SK-N-SH (cell line): ENCODE measurements at regions not wholly inside any gene's neighbourhood (a gene's known extent, or its start where the extent isn't known, plus 50 kb on each side); places are given as distances from the start of the nearest gene placed in this dataset.
A peak's percentile ranks its signal among the peaks of the same experiment; 100 is the strongest.

Source experiments
- CTCF ChIA-PET: fragments of 300-600, 350-600 bp; formaldehyde crosslinking; extraction: SDS; loops from one replicate; lab custom pipeline; 2021; lab: Yijun Ruan, JAX
- POLR2A ChIA-PET: fragments of 350-600 bp; sonication (Branson Sonifier 250); formaldehyde crosslinking; extraction: SDS; loops from one replicate; lab custom pipeline; 2020; ENCODE audit warnings: antibody characterized with exemption, inconsistent platforms; lab: Yijun Ruan, JAX
- DNase-seq: peaks from one replicate; pipeline ENCODE4 v3.0.0; 2012
- H2AFZ ChIP-seq: fragments of 200-600 bp; sonication (generic); 2 replicates; pipeline ENCODE4 v1.8.1; 2016; ENCODE audit warnings: antibody characterized with exemption, mild to moderate bottlenecking, low read depth
- H3F3A ChIP-seq: fragments of 200-600 bp; sonication (generic); replicated peaks from 2 replicates; pipeline ENCODE3; 2016; ENCODE audit warnings: antibody characterized with exemption, mild to moderate bottlenecking; ENCODE audit not compliant: insufficient read depth
- H3K27ac ChIP-seq, 2 experiments: fragments of 200-500 bp in 1 of 2; fragments of 200-600 bp in 1 of 2; sonication (Bioruptor generic) in 1 of 2; sonication (generic), shearing (Covaris generic) in 1 of 2; 2 replicates each; pipeline versions ENCODE4 v1.5.1 to v1.6.1; 2014 to 2016; ENCODE audit warnings: low read depth in 2 of 2, inconsistent platforms in 1 of 2, low read length in 1 of 2, mild to moderate bottlenecking in 1 of 2, mixed read lengths in 1 of 2
- H3K27me3 ChIP-seq: fragments of 200-600 bp; sonication (generic), shearing (Covaris generic); 2 replicates; pipeline ENCODE4 v1.6.1; 2016; ENCODE audit warnings: mixed run types; ENCODE audit not compliant: insufficient read depth
- H3K36me3 ChIP-seq, 2 experiments: fragments of 200-500 bp in 1 of 2; fragments of 200-600 bp in 1 of 2; sonication (Bioruptor generic) in 1 of 2; sonication (generic) in 1 of 2; replicated peaks in 1 of 2; 2 replicates each; pipeline versions ENCODE3 to v1.5.1; 2014 to 2016; ENCODE audit warnings: low read length in 1 of 2, mild to moderate bottlenecking in 1 of 2; ENCODE audit not compliant: insufficient read depth in 2 of 2, control insufficient read depth in 1 of 2
- H3K4me1 ChIP-seq, 2 experiments: fragments of 200-500 bp in 1 of 2; fragments of 200-600 bp in 1 of 2; sonication (Bioruptor generic) in 1 of 2; sonication (generic), shearing (Covaris generic) in 1 of 2; 2 replicates each; pipeline versions ENCODE4 v1.5.1 to v1.6.1; 2014 to 2016; ENCODE audit warnings: low read depth in 1 of 2, low read length in 1 of 2, mixed run types in 1 of 2; ENCODE audit not compliant: insufficient read depth in 2 of 2, control insufficient read depth in 1 of 2
- H3K4me2 ChIP-seq: fragments of 200-600 bp; sonication (generic), shearing (Covaris generic); 2 replicates; pipeline ENCODE4 v1.6.1; 2017; ENCODE audit warnings: mixed run types
- H3K4me3 ChIP-seq, 2 experiments: fragments of 200-500 bp in 1 of 2; fragments of 200-600 bp in 1 of 2; sonication (Bioruptor generic) in 1 of 2; sonication (generic), shearing (Covaris generic) in 1 of 2; 2 replicates each; pipeline versions ENCODE4 v1.5.1 to v1.8.1; 2014 to 2016; ENCODE audit warnings: low read depth in 2 of 2, inconsistent platforms in 1 of 2, low read length in 1 of 2, mild to moderate bottlenecking in 1 of 2, mixed read lengths in 1 of 2, moderate library complexity in 1 of 2
- H3K79me2 ChIP-seq: fragments of 200-600 bp; sonication (generic); 2 replicates; pipeline ENCODE4 v1.8.1; 2017; ENCODE audit warnings: mild to moderate bottlenecking; ENCODE audit not compliant: insufficient read depth
- H3K9ac ChIP-seq: fragments of 200-600 bp; sonication (generic); 2 replicates; pipeline ENCODE4 v1.6.1; 2017; ENCODE audit warnings: mixed run types
- H3K9me2 ChIP-seq: fragments of 200-600 bp; sonication (generic); 2 replicates; pipeline ENCODE4 v1.6.1; 2017; ENCODE audit warnings: mixed run types
- H3K9me3 ChIP-seq: fragments of 200-600 bp; sonication (generic); 2 replicates; pipeline ENCODE4 v1.6.1; 2017; ENCODE audit warnings: mixed run types, mild to moderate bottlenecking, moderate library complexity
- H4K20me1 ChIP-seq: fragments of 200-600 bp; sonication (generic); 2 replicates; pipeline ENCODE4 v1.6.1; 2017; ENCODE audit warnings: mild to moderate bottlenecking, mixed run types; ENCODE audit not compliant: insufficient read depth
- EZH2phosphoT487 ChIP-seq: fragments of 200-600 bp; sonication (generic); IDR thresholded peaks from 2 replicates; pipeline ENCODE4 v1.6.1; 2017; ENCODE audit warnings: low read depth, mixed run types, mild to moderate bottlenecking, antibody characterized with exemption, moderate library complexity, borderline replicate concordance
- FOXJ3 ChIP-seq: sonication (generic); formaldehyde crosslinking; IDR thresholded peaks from 2 replicates; pipeline ENCODE4 v1.5.1; 2020; ENCODE audit warnings: mild to moderate bottlenecking, missing genetic modification reagents
- GATA2 ChIP-seq: sonication (generic); formaldehyde crosslinking; IDR thresholded peaks from 2 replicates; pipeline ENCODE4 v1.5.0; 2020; ENCODE audit warnings: mild to moderate bottlenecking, missing genetic modification reagents
- MEF2A ChIP-seq: IDR thresholded peaks from 2 replicates; pipeline ENCODE4 v1.4.0; 2012; ENCODE audit warnings: low read depth, borderline replicate concordance
- TAF1 ChIP-seq: IDR thresholded peaks from 2 replicates; pipeline ENCODE4 v1.6.1; 2012; ENCODE audit warnings: low read depth, mild to moderate bottlenecking, low read length, moderate library complexity, borderline replicate concordance
- TCF12 ChIP-seq: IDR thresholded peaks from 2 replicates; pipeline ENCODE4 v1.4.0; 2012
- TEAD4 ChIP-seq: IDR thresholded peaks from 2 replicates; pipeline ENCODE4 v1.4.0; 2012; ENCODE audit warnings: mild to moderate bottlenecking, borderline replicate concordance; ENCODE audit not compliant: insufficient read depth
- WGBS: methylation state at CpG from one replicate; pipeline ENCODE4 v1.1.6; 2017; ENCODE audit warnings: low lambda C conversion rate; 5-methylcytosine and 5-hydroxymethylcytosine counted together
- TF ChIP-seq, protein P1 (sequence below): fragments of 150-350 bp; IDR thresholded peaks from 2 replicates; pipeline ENCODE4 v1.6.1; 2017; ENCODE audit warnings: antibody characterized with exemption, low read length, low read depth, borderline replicate concordance
- TF ChIP-seq, protein P2 (sequence below): IDR thresholded peaks from 2 replicates; pipeline ENCODE4 v1.4.0; 2012; ENCODE audit warnings: low read depth

DNA sequence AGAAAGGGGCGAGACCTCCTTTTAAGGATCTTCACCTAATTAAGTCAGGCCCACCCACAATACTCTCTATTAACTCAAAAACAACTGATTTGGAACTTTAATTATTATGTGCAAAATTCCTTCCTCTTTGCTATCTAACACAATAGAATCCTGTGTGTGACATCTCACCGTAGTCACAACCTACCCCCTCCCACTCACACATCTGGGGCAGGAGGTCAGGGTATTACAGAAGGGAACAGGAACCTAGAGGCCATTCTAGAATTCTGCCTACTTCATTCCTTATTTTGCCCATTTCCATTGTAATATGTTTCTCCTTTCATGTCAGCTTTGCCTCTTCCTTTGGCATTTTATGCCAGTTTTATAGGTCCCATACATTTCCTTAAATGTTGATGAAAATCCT, 829.3 kb upstream of the ID2 start (continued):
- TF ChIP-seq, protein P1, sequence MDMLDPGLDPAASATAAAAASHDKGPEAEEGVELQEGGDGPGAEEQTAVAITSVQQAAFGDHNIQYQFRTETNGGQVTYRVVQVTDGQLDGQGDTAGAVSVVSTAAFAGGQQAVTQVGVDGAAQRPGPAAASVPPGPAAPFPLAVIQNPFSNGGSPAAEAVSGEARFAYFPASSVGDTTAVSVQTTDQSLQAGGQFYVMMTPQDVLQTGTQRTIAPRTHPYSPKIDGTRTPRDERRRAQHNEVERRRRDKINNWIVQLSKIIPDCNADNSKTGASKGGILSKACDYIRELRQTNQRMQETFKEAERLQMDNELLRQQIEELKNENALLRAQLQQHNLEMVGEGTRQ, result no peak
- TF ChIP-seq, protein P2, sequence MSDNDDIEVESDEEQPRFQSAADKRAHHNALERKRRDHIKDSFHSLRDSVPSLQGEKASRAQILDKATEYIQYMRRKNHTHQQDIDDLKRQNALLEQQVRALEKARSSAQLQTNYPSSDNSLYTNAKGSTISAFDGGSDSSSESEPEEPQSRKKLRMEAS, result no peak
- TF ChIP-seq EZH2phosphoT487, result no peak
- no peak for TF ChIP-seq TAF1

DNA sequence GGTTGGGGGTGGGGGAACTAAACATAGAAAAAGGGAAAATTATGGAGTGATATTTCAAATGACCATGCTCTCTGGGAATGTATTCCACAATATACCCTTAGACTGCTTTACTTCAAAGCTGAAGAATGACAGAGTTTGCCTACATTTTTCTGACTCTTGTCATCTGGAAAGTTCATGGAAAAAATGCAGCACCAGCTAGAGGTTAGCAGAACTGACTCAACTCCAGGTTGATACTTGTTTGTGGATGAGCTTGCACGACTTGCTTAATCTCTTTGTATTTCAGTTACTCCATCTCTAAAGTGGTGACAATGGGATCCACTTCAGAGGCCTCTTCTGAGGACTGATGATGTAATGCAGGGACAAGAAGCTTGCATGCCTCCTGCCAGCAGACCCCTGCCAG, 824.0 kb upstream of the ID2 start:
- Histone ChIP-seq H2AFZ (no peak overlapping the region), H3K79me2 (no peaks in the 10 kb centered on the region), H3F3A (no peaks in the 10 kb centered on the region), H3K36me3 (no peaks in the 10 kb centered on the region), H3K9me3 (no peaks in the 10 kb centered on the region), H3K4me2 (no peak overlapping the region; the same call in 1 of the 2 replicates), H4K20me1 (no peaks in the 10 kb centered on the region), H3K4me1 (no peaks in the 10 kb centered on the region), H3K27me3 (no peaks in the 10 kb centered on the region), H3K27ac (no peak overlapping the region)
- ChIA-PET POLR2A (interaction anchor here (0.5 kb wide), 1 partner anchor 45 kb away, joined by 3 read pairs; no protein-coding TSS in a partner anchor), CTCF (interaction anchor here (0.7 to 1.5 kb wide), 2 partner anchors 21 to 24 kb away, joined by 3 read pairs; no protein-coding TSS in a partner anchor)
- no peak for DNase-seq
- WGBS, result 44% methylated on average over 1 of the region's 1 CpG
- TF ChIP-seq TCF12 (0 out of 2 replicates have a peak, but pooled peaks have one; percentile 25), MEF2A (no peak)
- TF ChIP-seq, all 33 proteins: peak for 1
- Histone ChIP-seq H3K9ac (no peak overlapping the region), H3K9me2 (no peaks in the 10 kb centered on the region), H3K4me3 (no peak overlapping the region)

DNA sequence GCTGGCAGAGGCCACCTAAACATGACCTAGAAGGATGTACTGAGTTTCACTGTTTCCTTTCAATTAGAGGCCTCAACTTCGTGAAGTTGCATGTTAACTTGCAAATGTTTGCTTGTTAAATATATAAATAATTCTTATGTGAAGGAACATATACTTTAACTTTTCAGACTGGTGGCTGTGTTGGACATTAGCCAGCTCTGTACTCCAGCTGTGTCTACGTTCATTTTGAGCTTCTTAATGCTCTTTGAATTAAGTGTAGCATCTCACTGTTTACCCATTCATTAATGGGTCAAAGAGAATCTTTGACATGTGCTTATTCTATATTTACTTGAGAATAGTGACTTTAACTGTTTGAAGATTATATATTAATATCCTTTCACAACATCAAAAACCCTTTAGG, 823.2 kb upstream of the ID2 start:
- CTCF ChIA-PET, result interaction anchor here (0.7 kb wide), 1 partner anchor 20 kb away, joined by 3 read pairs; no protein-coding TSS in a partner anchor
- H3F3A ChIP-seq, result no peaks in the 10 kb centered on the region
- H3K9ac ChIP-seq, result no peak overlapping the region
- H3K79me2 ChIP-seq, result no peaks in the 10 kb centered on the region
- no peaks in the 10 kb centered on the region for H3K27me3 ChIP-seq
- no peak overlapping the region for H3K4me2 ChIP-seq
- no peak for TF ChIP-seq GATA2 (CRISPR knock-in tag)
- no peak overlapping the region for H2AFZ ChIP-seq
- no peaks in the 10 kb centered on the region for H3K36me3 ChIP-seq
- no peaks in the 10 kb centered on the region for H3K4me1 ChIP-seq
- H3K27ac ChIP-seq, result no peak overlapping the region
- no peak overlapping the region for H3K4me3 ChIP-seq
- DNase-seq, result no peak
- POLR2A ChIA-PET, result interaction anchor here (0.5 kb wide), 1 partner anchor 44 kb away, joined by 3 read pairs; no protein-coding TSS in a partner anchor
- no peaks in the 10 kb centered on the region for H3K9me3 ChIP-seq
- 58% methylated on average over 2 of the region's 2 CpGs for WGBS
- H4K20me1 ChIP-seq, result no peaks in the 10 kb centered on the region
- no peaks in the 10 kb centered on the region for H3K9me2 ChIP-seq

DNA sequence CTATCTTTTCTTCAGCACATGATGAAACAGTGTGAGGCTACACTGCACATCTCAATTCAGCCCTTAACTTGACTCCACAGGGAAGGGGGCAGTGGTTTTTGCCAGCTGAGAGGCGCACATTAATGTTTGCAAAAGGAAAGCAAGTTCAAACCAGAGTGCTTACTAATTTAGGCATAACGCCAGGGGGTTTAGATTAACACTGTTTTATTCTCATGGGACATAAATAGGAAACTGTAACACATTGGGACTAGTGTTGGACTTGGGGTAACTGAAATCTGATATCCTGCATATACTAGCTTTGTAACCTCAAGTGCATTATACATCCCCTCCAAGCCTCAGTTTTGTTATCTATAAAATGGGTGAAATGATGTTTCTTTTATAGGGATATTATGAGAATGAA, 821.2 kb upstream of the ID2 start:
- no peaks in the 10 kb centered on the region for H3K79me2 ChIP-seq
- no peak overlapping the region for H3K9ac ChIP-seq
- TF ChIP-seq TEAD4 (no peak), EZH2phosphoT487 (no peak), TAF1 (no peak), FOXJ3 (CRISPR knock-in tag) (no peak), TCF12 (no peak)
- TF ChIP-seq, protein P1, result no peak
- TF ChIP-seq, protein P2, result no peak
- TF ChIP-seq, all 33 proteins: peak for 0
- Histone ChIP-seq H3K4me2 (no peak overlapping the region), H3K27ac (no peak overlapping the region), H3K4me1 (no peaks in the 10 kb centered on the region), H3K36me3 (no peaks in the 10 kb centered on the region), H4K20me1 (no peaks in the 10 kb centered on the region), H2AFZ (no peak overlapping the region), H3K4me3 (no peak overlapping the region), H3K27me3 (no peaks in the 10 kb centered on the region), H3K9me2 (no peaks in the 10 kb centered on the region), H3K9me3 (no peaks in the 10 kb centered on the region), H3F3A (no peaks in the 10 kb centered on the region)
- WGBS, result 68% methylated on average over 2 of the region's 2 CpGs
- CTCF ChIA-PET, result no interaction called here
- no peak for DNase-seq
- POLR2A ChIA-PET, result no interaction called here
